Fibroblast of the aortic adventitia (primary cell): ENCODE measurements at regions not wholly inside any gene's neighbourhood (a gene's known extent, or its start where the extent isn't known, plus 50 kb on each side); places are given as distances from the start of the nearest gene placed in this dataset.

ENCODE experiments used
- DNase-seq: peaks from one replicate; pipeline ENCODE4 v3.0.0-alpha.2; 2010; ENCODE audit warnings: low read depth
- H3K4me3 ChIP-seq: 2 replicates; pipeline ENCODE4 v1.5.1; 2011; ENCODE audit warnings: low read depth, mild to moderate bottlenecking, control low read depth, low read length, moderate library complexity
- TF ChIP-seq, protein P1 (sequence below): IDR thresholded peaks from 2 replicates; pipeline ENCODE4 v1.5.1; 2011; ENCODE audit warnings: mild to moderate bottlenecking, low read length, control low read depth, inconsistent platforms; ENCODE audit not compliant: insufficient read depth

GRCh38 chr9:20074291-20074690, 285.5 kb upstream of the SLC24A2 start:
- TF ChIP-seq, protein P1, sequence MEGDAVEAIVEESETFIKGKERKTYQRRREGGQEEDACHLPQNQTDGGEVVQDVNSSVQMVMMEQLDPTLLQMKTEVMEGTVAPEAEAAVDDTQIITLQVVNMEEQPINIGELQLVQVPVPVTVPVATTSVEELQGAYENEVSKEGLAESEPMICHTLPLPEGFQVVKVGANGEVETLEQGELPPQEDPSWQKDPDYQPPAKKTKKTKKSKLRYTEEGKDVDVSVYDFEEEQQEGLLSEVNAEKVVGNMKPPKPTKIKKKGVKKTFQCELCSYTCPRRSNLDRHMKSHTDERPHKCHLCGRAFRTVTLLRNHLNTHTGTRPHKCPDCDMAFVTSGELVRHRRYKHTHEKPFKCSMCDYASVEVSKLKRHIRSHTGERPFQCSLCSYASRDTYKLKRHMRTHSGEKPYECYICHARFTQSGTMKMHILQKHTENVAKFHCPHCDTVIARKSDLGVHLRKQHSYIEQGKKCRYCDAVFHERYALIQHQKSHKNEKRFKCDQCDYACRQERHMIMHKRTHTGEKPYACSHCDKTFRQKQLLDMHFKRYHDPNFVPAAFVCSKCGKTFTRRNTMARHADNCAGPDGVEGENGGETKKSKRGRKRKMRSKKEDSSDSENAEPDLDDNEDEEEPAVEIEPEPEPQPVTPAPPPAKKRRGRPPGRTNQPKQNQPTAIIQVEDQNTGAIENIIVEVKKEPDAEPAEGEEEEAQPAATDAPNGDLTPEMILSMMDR, result no peak
- no peak overlapping the region for H3K4me3 ChIP-seq
- DNase-seq, result no peak

- DNase-seq, result no peak
- H3K4me3 ChIP-seq, result no peak overlapping the region
- TF ChIP-seq, protein P1, result no peak
Measured at GRCh38 chr9:20070336-20070735, 281.5 kb upstream of the SLC24A2 start.

- H3K4me3 ChIP-seq, result no peak overlapping the region
- TF ChIP-seq, protein P1, result no peak
- DNase-seq, result no peak
Measured at GRCh38 chr9:20065796-20066700, 277.2 kb upstream of the SLC24A2 start.

DNA sequence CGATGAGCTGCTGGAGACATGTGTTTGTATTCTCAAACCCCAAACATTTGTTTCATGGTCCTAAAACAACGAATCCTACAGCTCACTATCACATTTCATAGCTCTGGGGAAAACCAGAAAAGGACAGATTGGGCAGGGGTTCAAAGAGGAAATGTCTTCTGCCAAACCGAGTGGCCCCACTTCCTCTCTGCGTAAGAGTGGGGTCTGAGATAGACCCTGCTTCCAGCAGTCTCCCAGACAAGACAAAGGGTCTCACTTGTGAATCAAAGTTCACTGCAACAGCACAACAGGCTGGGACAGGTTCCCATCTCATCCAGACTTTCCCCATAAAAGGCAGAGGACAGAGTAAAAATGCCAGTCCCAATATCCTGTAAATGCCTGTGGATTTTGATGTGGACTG, 276.2 kb upstream of the SLC24A2 start:
- TF ChIP-seq, protein P1, result no peak
- no peak for DNase-seq
- no peak overlapping the region for H3K4me3 ChIP-seq

- H3K4me3 ChIP-seq, result no peak overlapping the region
- TF ChIP-seq, protein P1, result no peak
- DNase-seq, result no peak
Measured at GRCh38 chr9:20054734-20055133, 265.9 kb upstream of the SLC24A2 start.

DNA sequence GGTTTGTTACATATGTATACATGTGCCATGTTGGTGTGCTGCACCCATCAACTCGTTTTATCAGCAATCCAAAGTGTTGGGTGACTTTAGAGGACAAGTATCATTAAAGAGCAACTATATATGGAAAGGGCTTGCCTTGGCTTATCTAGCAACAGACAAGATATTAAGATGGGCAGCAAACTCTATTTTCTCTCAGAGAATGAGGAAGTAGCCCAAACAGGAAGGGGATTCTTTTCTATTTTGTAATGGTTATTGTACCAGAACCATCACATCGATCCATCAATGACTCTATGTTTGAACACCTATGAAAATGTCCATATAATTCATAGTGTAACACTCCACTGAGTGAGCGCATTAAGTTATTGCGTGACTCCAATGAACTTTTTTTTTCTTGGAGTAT, 260.1 kb upstream of the SLC24A2 start:
- TF ChIP-seq, protein P1, result no peak
- DNase-seq, result no peak

More for the DNA sequence above, 260.1 kb upstream of the SLC24A2 start:
- no peak overlapping the region for H3K4me3 ChIP-seq
